Activated naive CD4-positive, alpha-beta T cell treated with anti-CD3 and anti-CD28 coated beads, Interleukin-2, amount 50 U/mL, for 24 hours (primary cell): ENCODE measurements at regions not wholly inside any gene's neighbourhood (a gene's known extent, or its start where the extent isn't known, plus 50 kb on each side); places are given as distances from the start of the nearest gene placed in this dataset.

ENCODE experiments used
- H3K27ac Mint-ChIP-seq: one replicate; pipeline ENCODE4 v1.8.0; 2021; ENCODE audit warnings: mild to moderate bottlenecking, mixed read lengths
- H3K27me3 Mint-ChIP-seq: one replicate; pipeline ENCODE4 v1.8.0; 2021; ENCODE audit warnings: mixed read lengths
- H3K36me3 Mint-ChIP-seq: one replicate; pipeline ENCODE4 v1.8.0; 2021; ENCODE audit warnings: mixed read lengths
- H3K4me1 Mint-ChIP-seq: one replicate; pipeline ENCODE4 v1.8.0; 2021; ENCODE audit warnings: mixed read lengths
- H3K4me3 Mint-ChIP-seq: one replicate; pipeline ENCODE4 v1.8.0; 2021; ENCODE audit warnings: mild to moderate bottlenecking, mixed read lengths
- H3K9me3 Mint-ChIP-seq: one replicate; pipeline ENCODE4 v1.8.0; 2021; ENCODE audit warnings: mixed read lengths

- Mint-ChIP-seq H3K9me3 (no peaks in the 10 kb centered on the region), H3K36me3 (no peaks in the 10 kb centered on the region), H3K4me1 (peaks cover 3% of the 10 kb centered on the region), H3K27ac (no peak overlapping the region), H3K27me3 (peaks cover 2% of the 10 kb centered on the region), H3K4me3 (no peak overlapping the region)
These were observed 121.1 kb upstream of the EEA1 start for GRCh38 chr12:93050026-93050747.

- Mint-ChIP-seq H3K27me3 (peaks cover 2% of the 10 kb centered on the region), H3K36me3 (no peaks in the 10 kb centered on the region), H3K9me3 (no peaks in the 10 kb centered on the region), H3K4me1 (peaks cover 3% of the 10 kb centered on the region), H3K27ac (no peak overlapping the region), H3K4me3 (no peak overlapping the region)
These were observed 121.6 kb upstream of the EEA1 start for GRCh38 chr12:93050748-93051081.

- H3K36me3 Mint-ChIP-seq, result no peaks in the 10 kb centered on the region
These were observed 124.9 kb upstream of the EEA1 start for GRCh38 chr12:93054021-93054420.

GRCh38 chr12:93055221-93055620 lies 126.1 kb upstream of the EEA1 start:
- no peak overlapping the region for H3K4me3 Mint-ChIP-seq
- peaks cover 9% of the 10 kb centered on the region for H3K27me3 Mint-ChIP-seq
- H3K36me3 Mint-ChIP-seq, result no peaks in the 10 kb centered on the region

More at GRCh38 chr12:93054021-93054420, 124.9 kb upstream of the EEA1 start:
- no peak overlapping the region for H3K27ac Mint-ChIP-seq
- no peaks in the 10 kb centered on the region for H3K4me1 Mint-ChIP-seq
- no peaks in the 10 kb centered on the region for H3K9me3 Mint-ChIP-seq
- no peak overlapping the region for H3K4me3 Mint-ChIP-seq
- H3K27me3 Mint-ChIP-seq, result peaks cover 8% of the 10 kb centered on the region

GRCh38 chr12:93056971-93057535 lies 128.0 kb upstream of the EEA1 start:
- Mint-ChIP-seq H3K4me1 (no peaks in the 10 kb centered on the region), H3K36me3 (no peaks in the 10 kb centered on the region), H3K27me3 (peaks cover 9% of the 10 kb centered on the region), H3K9me3 (no peaks in the 10 kb centered on the region), H3K4me3 (no peak overlapping the region), H3K27ac (no peak overlapping the region)

More at GRCh38 chr12:93055221-93055620, 126.1 kb upstream of the EEA1 start:
- Mint-ChIP-seq H3K4me1 (no peaks in the 10 kb centered on the region), H3K27ac (no peak overlapping the region), H3K9me3 (no peaks in the 10 kb centered on the region)

GRCh38 chr12:93058280-93058679 lies 129.2 kb upstream of the EEA1 start:
- Mint-ChIP-seq H3K27ac (no peak overlapping the region), H3K4me3 (no peak overlapping the region), H3K27me3 (peaks cover 11% of the 10 kb centered on the region), H3K4me1 (no peaks in the 10 kb centered on the region), H3K36me3 (no peaks in the 10 kb centered on the region), H3K9me3 (no peaks in the 10 kb centered on the region)

- Mint-ChIP-seq H3K4me3 (no peak overlapping the region), H3K4me1 (no peaks in the 10 kb centered on the region), H3K36me3 (no peaks in the 10 kb centered on the region), H3K27ac (no peak overlapping the region), H3K9me3 (no peaks in the 10 kb centered on the region), H3K27me3 (peaks cover 18% of the 10 kb centered on the region)
These were observed 130.2 kb upstream of the EEA1 start for GRCh38 chr12:93059288-93059687.

- H3K4me3 Mint-ChIP-seq, result no peak overlapping the region
- H3K4me1 Mint-ChIP-seq, result no peaks in the 10 kb centered on the region
These were observed 131.0 kb upstream of the EEA1 start for GRCh38 chr12:93059925-93060665.

GRCh38 chr12:93060666-93061472 lies 131.8 kb upstream of the EEA1 start:
- Mint-ChIP-seq H3K9me3 (no peaks in the 10 kb centered on the region), H3K4me1 (no peaks in the 10 kb centered on the region), H3K27ac (no peak overlapping the region), H3K36me3 (no peaks in the 10 kb centered on the region), H3K27me3 (peaks cover 17% of the 10 kb centered on the region), H3K4me3 (no peak overlapping the region)

More at GRCh38 chr12:93059925-93060665, 131.0 kb upstream of the EEA1 start:
- H3K9me3 Mint-ChIP-seq, result no peaks in the 10 kb centered on the region
- H3K36me3 Mint-ChIP-seq, result no peaks in the 10 kb centered on the region
- no peak overlapping the region for H3K27ac Mint-ChIP-seq
- H3K27me3 Mint-ChIP-seq, result peaks cover 17% of the 10 kb centered on the region

GRCh38 chr12:93061473-93062419 lies 132.7 kb upstream of the EEA1 start:
- H3K36me3 Mint-ChIP-seq, result no peaks in the 10 kb centered on the region
- no peaks in the 10 kb centered on the region for H3K4me1 Mint-ChIP-seq
- no peak overlapping the region for H3K4me3 Mint-ChIP-seq
- no peak overlapping the region for H3K27ac Mint-ChIP-seq
- peaks cover 17% of the 10 kb centered on the region for H3K27me3 Mint-ChIP-seq
- H3K9me3 Mint-ChIP-seq, result no peaks in the 10 kb centered on the region

- Mint-ChIP-seq H3K4me3 (no peak overlapping the region), H3K9me3 (no peaks in the 10 kb centered on the region), H3K36me3 (no peaks in the 10 kb centered on the region), H3K27ac (no peak overlapping the region), H3K4me1 (no peaks in the 10 kb centered on the region), H3K27me3 (peaks cover 15% of the 10 kb centered on the region)
These were observed 136.8 kb upstream of the EEA1 start for GRCh38 chr12:93065896-93066295.

GRCh38 chr12:93072340-93072739 lies 143.2 kb upstream of the EEA1 start:
- peaks cover 5% of the 10 kb centered on the region for H3K27me3 Mint-ChIP-seq
- no peaks in the 10 kb centered on the region for H3K9me3 Mint-ChIP-seq
- H3K4me3 Mint-ChIP-seq, result no peak overlapping the region
- no peak overlapping the region for H3K27ac Mint-ChIP-seq
- no peaks in the 10 kb centered on the region for H3K36me3 Mint-ChIP-seq
- H3K4me1 Mint-ChIP-seq, result no peaks in the 10 kb centered on the region

GRCh38 chr12:93073324-93073723 lies 144.2 kb upstream of the EEA1 start:
- Mint-ChIP-seq H3K27me3 (peaks cover 4% of the 10 kb centered on the region), H3K9me3 (no peaks in the 10 kb centered on the region), H3K36me3 (no peaks in the 10 kb centered on the region), H3K27ac (no peak overlapping the region), H3K4me3 (no peak overlapping the region), H3K4me1 (no peaks in the 10 kb centered on the region)

GRCh38 chr12:93078059-93078458 lies 149.0 kb upstream of the EEA1 start:
- Mint-ChIP-seq H3K4me1 (no peaks in the 10 kb centered on the region), H3K27me3 (peaks cover 3% of the 10 kb centered on the region), H3K4me3 (no peak overlapping the region), H3K27ac (no peak overlapping the region), H3K36me3 (no peaks in the 10 kb centered on the region), H3K9me3 (no peaks in the 10 kb centered on the region)

GRCh38 chr12:93078577-93078976 lies 149.5 kb upstream of the EEA1 start:
- Mint-ChIP-seq H3K36me3 (no peaks in the 10 kb centered on the region), H3K4me1 (no peaks in the 10 kb centered on the region), H3K9me3 (no peaks in the 10 kb centered on the region), H3K27ac (no peak overlapping the region), H3K4me3 (no peak overlapping the region), H3K27me3 (peaks cover 3% of the 10 kb centered on the region)
